ENCODE measurements at regions not wholly inside any gene's neighbourhood (a gene's known extent, or its start where the extent isn't known, plus 50 kb on each side); places are given as distances from the start of the nearest gene placed in this dataset.

GRCh38 chr3:90010341-90010740 is 902.9 kb downstream of the EPHA3 start:
- DNase-seq (ENCODE audit: low spot score), result no peak
- no peak for ATAC-seq

GRCh38 chr3:90011131-90011530 is 903.7 kb downstream of the EPHA3 start:
- no peak for DNase-seq (ENCODE audit: low spot score)
- ATAC-seq, result no peak

GRCh38 chr3:90011596-90011995 is 904.2 kb downstream of the EPHA3 start:
- ATAC-seq (no peak), DNase-seq (ENCODE audit: low spot score) (no peak)

- no peak for ATAC-seq
- DNase-seq (ENCODE audit: low spot score), result no peak
Measured at GRCh38 chr3:90011996-90012395, 904.6 kb downstream of the EPHA3 start.

GRCh38 chr3:90015688-90016356 is 908.4 kb downstream of the EPHA3 start:
- DNase-seq (ENCODE audit: low spot score) (no peak), ATAC-seq (no peak)

- DNase-seq (ENCODE audit: low spot score) (no peak), ATAC-seq (no peak)
Measured at GRCh38 chr3:90016555-90016954, 909.1 kb downstream of the EPHA3 start.

GRCh38 chr3:90018779-90019178 is 911.4 kb downstream of the EPHA3 start:
- DNase-seq (ENCODE audit: low spot score), result no peak
- no peak for ATAC-seq

GRCh38 chr3:90025019-90025418 is 917.6 kb downstream of the EPHA3 start:
- ATAC-seq, result no peak
- no peak for DNase-seq (ENCODE audit: low spot score)

- ATAC-seq (no peak), DNase-seq (ENCODE audit: low spot score) (no peak)
Measured at GRCh38 chr3:90026406-90026805, 919.0 kb downstream of the EPHA3 start.

- no peak for ATAC-seq
- DNase-seq (ENCODE audit: low spot score), result no peak
Measured at GRCh38 chr3:90031121-90031520, 923.7 kb downstream of the EPHA3 start.

- DNase-seq (ENCODE audit: low spot score) (no peak), ATAC-seq (no peak)
Measured at GRCh38 chr3:90032980-90033641, 925.7 kb downstream of the EPHA3 start.

- ATAC-seq (no peak), DNase-seq (ENCODE audit: low spot score) (no peak)
Measured at GRCh38 chr3:90034038-90034437, 926.6 kb downstream of the EPHA3 start.

- ATAC-seq, result no peak
- DNase-seq (ENCODE audit: low spot score), result no peak
Measured at GRCh38 chr3:90035643-90036042, 928.2 kb downstream of the EPHA3 start.

- DNase-seq (ENCODE audit: low spot score) (no peak), ATAC-seq (no peak)
Measured at GRCh38 chr3:90036939-90037469, 929.6 kb downstream of the EPHA3 start.

GRCh38 chr3:90039994-90040393 is 932.6 kb downstream of the EPHA3 start:
- DNase-seq (ENCODE audit: low spot score), result no peak
- no peak for ATAC-seq

GRCh38 chr3:90040554-90040953 is 933.1 kb downstream of the EPHA3 start:
- ATAC-seq (no peak), DNase-seq (ENCODE audit: low spot score) (no peak)

- DNase-seq (ENCODE audit: low spot score), result no peak
- no peak for ATAC-seq
Measured at GRCh38 chr3:90041995-90042394, 934.6 kb downstream of the EPHA3 start.

GRCh38 chr3:90043287-90043686 is 935.9 kb downstream of the EPHA3 start:
- no peak for DNase-seq (ENCODE audit: low spot score)
- no peak for ATAC-seq

- ATAC-seq (no peak), DNase-seq (ENCODE audit: low spot score) (no peak)
Measured at GRCh38 chr3:90044084-90044816, 936.8 kb downstream of the EPHA3 start.

- DNase-seq (ENCODE audit: low spot score) (no peak), ATAC-seq (no peak)
Measured at GRCh38 chr3:90052425-90052950, 945.1 kb downstream of the EPHA3 start.

GRCh38 chr3:90054311-90054710 is 946.9 kb downstream of the EPHA3 start:
- DNase-seq (ENCODE audit: low spot score), result no peak
- ATAC-seq, result no peak

- DNase-seq (ENCODE audit: low spot score) (no peak), ATAC-seq (no peak)
Measured at GRCh38 chr3:90055666-90056065, 948.2 kb downstream of the EPHA3 start.
